GM12801 (cell line): ENCODE measurements at regions not wholly inside any gene's neighbourhood (a gene's known extent, or its start where the extent isn't known, plus 50 kb on each side); places are given as distances from the start of the nearest gene placed in this dataset.

Experiments
- CTCF ChIP-seq: IDR thresholded peaks from one replicate; pipeline ENCODE4 v1.5.1; 2011; ENCODE audit warnings: control low read depth; ENCODE audit not compliant: insufficient read length; ENCODE audit errors: extremely low read depth

GRCh38 chr19:29400917-29401711, 124.7 kb upstream of the VSTM2B start:
- no peak for TF ChIP-seq CTCF

- TF ChIP-seq CTCF: no peak
Observed at GRCh38 chr19:29401712-29402421, 123.9 kb upstream of the VSTM2B start.

- TF ChIP-seq CTCF: no peak
Observed at GRCh38 chr19:29402563-29402962, 123.2 kb upstream of the VSTM2B start.

- no peak for TF ChIP-seq CTCF
Observed at GRCh38 chr19:29404015-29404414, 121.8 kb upstream of the VSTM2B start.

- TF ChIP-seq CTCF: no peak
Observed at GRCh38 chr19:29404951-29405727, 120.7 kb upstream of the VSTM2B start.

GRCh38 chr19:29405728-29405995, 120.1 kb upstream of the VSTM2B start:
- no peak for TF ChIP-seq CTCF

GRCh38 chr19:29409076-29409862, 116.5 kb upstream of the VSTM2B start:
- TF ChIP-seq CTCF: no peak
